ENCODE measurements at regions not wholly inside any gene's neighbourhood (a gene's known extent, or its start where the extent isn't known, plus 50 kb on each side); places are given as distances from the start of the nearest gene placed in this dataset.
A peak's percentile ranks its signal among the peaks of the same experiment; 100 is the strongest.

- Mint-ChIP-seq H3K27me3 (ENCODE audit: low read depth) (peaks cover under 1% of the 10 kb centered on the region; the same call in 1 of the 2 replicates), H3K4me3 (no peak overlapping the region), H3K27ac (peak overlapping the region in 1 of 3 experiments; percentile 77; a peak in 1 of 7 replicates), H3K36me3 (ENCODE audit: insufficient read depth in 1 of 3, low read depth in 3 of 3) (peaks cover 3 to 11% (median 4%) of the 10 kb centered on the region in 3 experiments), H3K9me3 (peaks cover 52 to 55% of the 10 kb centered on the region in 2 experiments), H3K4me1 (no peaks in the 10 kb centered on the region; a peak in 1 of 4 replicates)
- Histone ChIP-seq H4K5ac (ENCODE audit: insufficient read length, low read depth, low read length) (no peak overlapping the region), H3K23me2 (ENCODE audit: insufficient read length, low read depth, low read length, poor library complexity, severe bottlenecking) (no peaks in the 10 kb centered on the region), H3T11ph (ENCODE audit: low read length) (no peak overlapping the region), H3K14ac (ENCODE audit: insufficient read depth, low read length) (no peak overlapping the region), H2AFZ (ENCODE audit: low read length) (no peak overlapping the region), H3K27ac (ENCODE audit: insufficient read length, low read depth, low read length) (no peak overlapping the region), H3K56ac (ENCODE audit: insufficient read length, low read depth, low read length) (no peak overlapping the region), H2BK120ac (ENCODE audit: low read depth, low read length, poor library complexity, severe bottlenecking) (no peak overlapping the region), H3K79me1 (ENCODE audit: insufficient read depth, low read depth, low read length, poor library complexity, severe bottlenecking) (no peaks in the 10 kb centered on the region), H3K4ac (ENCODE audit: low read depth, low read length) (no peak overlapping the region), H2BK12ac (ENCODE audit: insufficient read length, low read depth, low read length) (no peak overlapping the region), H3K9me3 (ENCODE audit: control insufficient read depth, low read depth, low read length) (peaks cover 30% of the 10 kb centered on the region), H3K18ac (ENCODE audit: insufficient read length, low read depth, low read length) (no peak overlapping the region), H3K4me2 (ENCODE audit: insufficient read depth, insufficient read length, low read length) (no peak overlapping the region), H3K4me1 (ENCODE audit: insufficient read depth, low read length) (no peaks in the 10 kb centered on the region), H3K79me2 (ENCODE audit: insufficient read depth, low read length) (no peaks in the 10 kb centered on the region), H2BK5ac (ENCODE audit: insufficient read length, low read length) (no peak overlapping the region), H4K20me1 (ENCODE audit: control insufficient read depth, insufficient read depth, insufficient read length) (no peaks in the 10 kb centered on the region), H2BK15ac (ENCODE audit: low read depth, low read length) (no peak overlapping the region), H3K27me3 (ENCODE audit: insufficient read depth, low read length) (no peaks in the 10 kb centered on the region), H2BK20ac (ENCODE audit: low read depth, low read length, poor library complexity, severe bottlenecking) (no peak overlapping the region), H3K23ac (ENCODE audit: insufficient read length, low read depth, low read length) (no peak overlapping the region), H2AK5ac (ENCODE audit: insufficient read length, low read length) (no peak overlapping the region), H3K9ac (ENCODE audit: extremely low read depth, insufficient read length, low read length) (no peak overlapping the region), H4K91ac (ENCODE audit: insufficient read length, low read depth, low read length) (no peak overlapping the region), H4K8ac (replicated peaks; ENCODE audit: insufficient read length, low read depth, low read length) (no peak overlapping the region)
- DNase-seq, result no peak
- TF ChIP-seq CTCF (conservative IDR thresholded peaks at IDR 0.05), result no peak
- WGBS (ENCODE audit: extremely low coverage, insufficient read length, low lambda C conversion rate), result no CpG with 5 or more reads among the region's 1 CpG
Measured at GRCh38 chrX:148310426-148311165, 189.8 kb upstream of the AFF2 start.
